H1 (cell line): ENCODE measurements at regions not wholly inside any gene's neighbourhood (a gene's known extent, or its start where the extent isn't known, plus 50 kb on each side); places are given as distances from the start of the nearest gene placed in this dataset.

Experiments used
- CTCF ChIA-PET: fragments of 300-600 bp; sonication (Branson Sonifier 250); formaldehyde crosslinking; loops from one replicate; lab custom pipeline; 2021; ENCODE audit not compliant: partially characterized antibody; lab: Charles Lee
- POLR2A ChIA-PET: fragments of 300-600 bp; sonication (Branson Sonifier 250); formaldehyde crosslinking; loops from one replicate; lab custom pipeline; 2021; ENCODE audit warnings: inconsistent platforms; ENCODE audit not compliant: partially characterized antibody; lab: Charles Lee
- DNase-seq, 2 experiments: peaks; one replicate each; pipeline versions ENCODE4 v3.0.0 to v3.0.0-alpha.2; 2010 to 2022; ENCODE audit warnings: low spot score in 2 of 2, low read depth in 1 of 2, mixed read lengths in 1 of 2
- FAIRE-seq: peaks from 2 replicates; lab custom pipeline; 2011; peaks lifted over from hg19 to GRCh38; lab: Jason Lieb, UNC
- H2AFZ ChIP-seq: 2 replicates; pipeline ENCODE4 v1.8.1; 2012; ENCODE audit warnings: low read length, inconsistent platforms
- H2AK5ac ChIP-seq: 2 replicates; pipeline ENCODE4 v1.6.1; 2013; ENCODE audit warnings: low read depth, low read length
- H2BK120ac ChIP-seq: replicated peaks from 2 replicates; pipeline ENCODE3; 2013; ENCODE audit warnings: low read depth, low read length, inconsistent platforms
- H2BK12ac ChIP-seq: 2 replicates; pipeline ENCODE4 v1.6.1; 2013; ENCODE audit warnings: low read depth, low read length
- H2BK15ac ChIP-seq: 2 replicates; pipeline ENCODE4 v1.6.1; 2013; ENCODE audit warnings: low read length
- H2BK20ac ChIP-seq: 2 replicates; pipeline ENCODE4 v1.6.1; 2013; ENCODE audit warnings: low read length
- H2BK5ac ChIP-seq: 2 replicates; pipeline ENCODE4 v1.6.1; 2013; ENCODE audit warnings: low read depth, low read length
- H3K14ac ChIP-seq: 2 replicates; pipeline ENCODE4 v1.6.1; 2013; ENCODE audit warnings: inconsistent platforms; ENCODE audit not compliant: insufficient read length
- H3K18ac ChIP-seq: 2 replicates; pipeline ENCODE4 v1.6.1; 2013; ENCODE audit warnings: low read length; ENCODE audit errors: extremely low read depth
- H3K23ac ChIP-seq: 2 replicates; pipeline ENCODE4 v1.6.1; 2013; ENCODE audit warnings: inconsistent platforms; ENCODE audit not compliant: insufficient read length
- H3K23me2 ChIP-seq: 2 replicates; pipeline ENCODE4 v1.6.1; 2013; ENCODE audit warnings: low read depth, low read length
- H3K27ac ChIP-seq: 2 replicates; pipeline ENCODE4 v1.6.1; 2011; ENCODE audit warnings: low read depth, low read length, inconsistent platforms
- H3K27me3 ChIP-seq, 4 experiments: replicated peaks in 1 of 4; 1 replicate in 1 of 4; 2 replicates in 3 of 4; pipeline versions ENCODE4 v1.6.1 to v1.8.1; 2011 to 2013; ENCODE audit warnings: low read length in 3 of 4, mild to moderate bottlenecking in 3 of 4, inconsistent platforms in 2 of 4, mixed read lengths in 2 of 4, moderate library complexity in 1 of 4; ENCODE audit not compliant: control insufficient read depth in 3 of 4, insufficient read depth in 3 of 4; ENCODE audit errors: extremely low read depth in 1 of 4
- H3K36me3 ChIP-seq, 4 experiments: 2 replicates each; pipeline versions ENCODE4 v1.6.1 to v1.8.1; 2011 to 2013; ENCODE audit warnings: mild to moderate bottlenecking in 4 of 4, low read length in 3 of 4, moderate library complexity in 2 of 4, control low read depth in 1 of 4, inconsistent platforms in 1 of 4; ENCODE audit not compliant: insufficient read depth in 4 of 4, control insufficient read depth in 2 of 4
- H3K4ac ChIP-seq: replicated peaks from 2 replicates; pipeline ENCODE3; 2013; ENCODE audit warnings: low read length, low read depth, mixed read lengths, inconsistent platforms; ENCODE audit not compliant: insufficient read length
- H3K4me1 ChIP-seq, 4 experiments: replicated peaks in 1 of 4; 1 replicate in 1 of 4; 2 replicates in 3 of 4; pipeline versions ENCODE4 v1.6.1 to v1.8.1; 2011 to 2013; ENCODE audit warnings: low read length in 3 of 4, inconsistent platforms in 2 of 4, mixed read lengths in 1 of 4; ENCODE audit not compliant: insufficient read depth in 4 of 4, control insufficient read depth in 3 of 4
- H3K4me2 ChIP-seq, 2 experiments: 2 replicates each; pipeline versions ENCODE4 v1.6.1 to v1.8.1; 2011 to 2013; ENCODE audit warnings: low read depth in 2 of 2, low read length in 2 of 2, control low read depth in 1 of 2, inconsistent platforms in 1 of 2, mild to moderate bottlenecking in 1 of 2; ENCODE audit not compliant: insufficient read depth in 1 of 2
- H3K4me3 ChIP-seq, 4 experiments: fragments of 200-600, 300-600 bp in 1 of 4; sonication (generic), shearing (Covaris generic), sonication (Bioruptor Twin) in 1 of 4; 2 replicates each; pipeline versions ENCODE4 v1.5.1 to v1.8.1; 2011 to 2016; ENCODE audit warnings: low read length in 4 of 4, low read depth in 3 of 4, control low read depth in 2 of 4, inconsistent platforms in 2 of 4, mild to moderate bottlenecking in 2 of 4, mixed read lengths in 1 of 4, moderate library complexity in 1 of 4; ENCODE audit not compliant: insufficient read depth in 2 of 4; ENCODE audit errors: extremely low read depth in 1 of 4
- H3K56ac ChIP-seq: replicated peaks from 2 replicates; pipeline ENCODE3; 2013; ENCODE audit warnings: low read depth, mild to moderate bottlenecking, mixed read lengths, low read length, inconsistent platforms; ENCODE audit not compliant: insufficient read length
- H3K79me1 ChIP-seq: 2 replicates; pipeline ENCODE4 v1.6.1; 2013; ENCODE audit warnings: low read depth, low read length, control low read depth
- H3K79me2 ChIP-seq, 2 experiments: 2 replicates each; pipeline versions ENCODE4 v1.6.1 to v1.8.1; 2012 to 2013; ENCODE audit warnings: low read length in 2 of 2, mild to moderate bottlenecking in 2 of 2, inconsistent platforms in 1 of 2; ENCODE audit not compliant: insufficient read depth in 2 of 2, control insufficient read depth in 1 of 2
- H3K9ac ChIP-seq, 4 experiments: replicated peaks in 1 of 4; 1 replicate in 1 of 4; 2 replicates in 3 of 4; pipeline versions ENCODE4 v1.6.1 to v1.8.1; 2011 to 2013; ENCODE audit warnings: low read depth in 3 of 4, low read length in 3 of 4, control low read depth in 2 of 4, mild to moderate bottlenecking in 2 of 4, moderate library complexity in 2 of 4, inconsistent platforms in 1 of 4; ENCODE audit errors: extremely low read depth in 1 of 4
- H3K9me3 ChIP-seq, 2 experiments: 2 replicates each; pipeline versions ENCODE4 v1.6.1 to v1.8.1; 2012 to 2013; ENCODE audit warnings: mild to moderate bottlenecking in 2 of 2, moderate library complexity in 2 of 2, control low read depth in 1 of 2, inconsistent platforms in 1 of 2, low read depth in 1 of 2, low read length in 1 of 2, mixed read lengths in 1 of 2; ENCODE audit not compliant: insufficient read depth in 2 of 2
- H4K20me1 ChIP-seq, 2 experiments: replicated peaks in 1 of 2; 2 replicates each; pipeline versions ENCODE3 to v1.8.1; 2011 to 2013; ENCODE audit warnings: inconsistent platforms in 2 of 2, low read length in 2 of 2, mild to moderate bottlenecking in 1 of 2; ENCODE audit not compliant: insufficient read depth in 2 of 2, control insufficient read depth in 1 of 2
- H4K5ac ChIP-seq: 2 replicates; pipeline ENCODE4 v1.6.1; 2013; ENCODE audit warnings: low read length, low read depth, mixed read lengths, inconsistent platforms; ENCODE audit not compliant: insufficient read length
- H4K8ac ChIP-seq: 2 replicates; pipeline ENCODE4 v1.8.0; 2013; ENCODE audit warnings: mild to moderate bottlenecking, moderate library complexity, low read length, inconsistent platforms; ENCODE audit not compliant: insufficient read depth; ENCODE audit errors: extremely low read depth
- H4K91ac ChIP-seq: replicated peaks from 2 replicates; pipeline ENCODE3; 2013; ENCODE audit warnings: low read length, mixed read lengths, inconsistent platforms; ENCODE audit not compliant: insufficient read length
- ASH2L ChIP-seq: fragments of 200-600, 300-600 bp; sonication (generic); IDR thresholded peaks from one replicate; pipeline ENCODE4 v1.7.1; 2017; ENCODE audit warnings: low read length
- BACH1 ChIP-seq: IDR thresholded peaks from 2 replicates; pipeline ENCODE4 v1.6.1; 2012; ENCODE audit warnings: low read length, improper control_type of control experiment
- CBX8 ChIP-seq: fragments of 300-800, 300-1000 bp; sonication (generic); IDR thresholded peaks from 2 replicates; pipeline ENCODE4 v1.7.1; 2016; ENCODE audit warnings: low read depth, low read length, borderline replicate concordance
- EGR1 ChIP-seq: IDR thresholded peaks from 2 replicates; pipeline ENCODE4 v1.6.1; 2011; ENCODE audit warnings: low read depth, low read length, borderline replicate concordance
- HDAC6 ChIP-seq: IDR thresholded peaks from one replicate; pipeline ENCODE4 v1.7.1; 2012; ENCODE audit warnings: low read depth, mild to moderate bottlenecking, inconsistent platforms, low read length, moderate library complexity
- RAD21 ChIP-seq, 2 experiments: IDR thresholded peaks in 1 of 2; conservative IDR thresholded peaks in 1 of 2; 2 replicates each; pipeline ENCODE4 v1.6.1; 2011; ENCODE audit warnings: low read depth in 2 of 2, low read length in 2 of 2, improper control_type of control experiment in 1 of 2, inconsistent platforms in 1 of 2, mild to moderate bottlenecking in 1 of 2, moderate library complexity in 1 of 2
- SUZ12 ChIP-seq: fragments of 200-600 bp; sonication (generic); IDR thresholded peaks from 2 replicates; pipeline ENCODE4 v1.6.1; 2012; ENCODE audit warnings: mild to moderate bottlenecking, inconsistent platforms, low read length, moderate library complexity, mixed read lengths
- WGBS, 2 experiments: shearing (Covaris generic) in 1 of 2; methylation state at CpG; one replicate each; pipeline versions ENCODE4 v1.1.6 to v1.1.7; 2013 to 2015; ENCODE audit warnings: low lambda C conversion rate in 2 of 2, mixed read lengths in 2 of 2, inconsistent platforms in 1 of 2, low coverage in 1 of 2, missing lambda C conversion rate in 1 of 2; ENCODE audit not compliant: insufficient replicate concordance in 2 of 2, insufficient coverage in 1 of 2, insufficient read length in 1 of 2; ENCODE audit errors: extremely low coverage in 1 of 2, missing lambda C conversion rate in 1 of 2; 5-methylcytosine and 5-hydroxymethylcytosine counted together
- TF ChIP-seq, protein P1 (sequence below): IDR thresholded peaks from 2 replicates; pipeline ENCODE4 v1.6.1; 2012; ENCODE audit warnings: inconsistent platforms

DNA sequence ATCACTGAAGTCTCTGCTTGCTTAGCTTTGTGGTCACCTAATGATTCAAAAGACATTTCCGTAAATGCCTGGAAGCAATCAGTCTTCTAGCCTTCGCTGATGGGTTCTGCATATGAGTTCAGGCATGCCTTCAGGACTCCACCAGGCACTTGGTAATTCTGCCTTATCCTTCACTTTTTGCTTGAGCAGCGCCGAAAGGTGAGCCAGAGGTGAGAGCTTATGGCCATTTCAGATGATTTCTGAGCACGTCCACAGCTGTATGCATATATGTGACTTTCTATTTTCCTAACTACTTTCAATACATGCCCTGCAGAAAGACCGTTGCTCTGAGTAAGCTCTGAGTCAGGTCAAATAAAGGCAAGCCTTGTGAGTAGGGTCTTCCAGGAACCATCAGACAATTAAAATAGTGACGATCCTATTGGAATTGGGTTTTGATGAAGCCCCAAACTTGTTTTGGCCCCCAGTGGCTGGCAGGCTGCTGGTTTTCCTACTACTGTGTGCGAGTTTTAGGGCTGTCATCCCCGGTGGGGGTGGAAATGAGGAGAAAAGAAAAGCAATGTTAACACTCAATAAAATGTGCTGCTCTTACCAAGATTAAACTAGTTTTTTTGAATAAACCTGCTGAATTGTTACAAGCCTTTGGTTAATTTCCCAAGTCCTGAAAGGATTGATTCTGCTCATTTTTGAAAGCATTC, 154.4 kb upstream of the AKR1E2 start:
- CTCF ChIA-PET = interaction anchor here (0.8 to 1.2 kb wide), 3 partner anchors 14 to 280 kb away, joined by 3 read pairs; no protein-coding TSS in a partner anchor
- Histone ChIP-seq H2BK20ac (no peak overlapping the region), H4K20me1 (no peaks in the 10 kb centered on the region), H2BK5ac (no peak overlapping the region), H3K9ac (no peak overlapping the region), H3K56ac (no peak overlapping the region), H3K36me3 (no peaks in the 10 kb centered on the region; a peak in 1 of 8 replicates), H4K5ac (no peak overlapping the region), H3K27me3 (no peaks in the 10 kb centered on the region), H2AK5ac (no peak overlapping the region), H2BK120ac (no peak overlapping the region), H3K4me2 (no peak overlapping the region), H3K23ac (no peak overlapping the region), H3K4me3 (no peak overlapping the region), H3K4ac (no peak overlapping the region), H4K91ac (no peak overlapping the region), H3K14ac (no peak overlapping the region), H3K79me2 (no peaks in the 10 kb centered on the region), H4K8ac (no peak overlapping the region; the same call in 1 of the 2 replicates), H3K23me2 (no peaks in the 10 kb centered on the region), H3K4me1 (no peaks in the 10 kb centered on the region), H2AFZ (peak overlapping the region; percentile 59; the same call in 1 of the 2 replicates), H2BK12ac (no peak overlapping the region), H3K27ac (no peak overlapping the region), H3K79me1 (no peaks in the 10 kb centered on the region), H2BK15ac (no peak overlapping the region), H3K18ac (no peak overlapping the region), H3K9me3 (no peaks in the 10 kb centered on the region)
- POLR2A ChIA-PET = no interaction called here
- 88% methylated on average over 9 of the region's 9 CpGs; no CpG with 5 or more reads in 1 of the 2 experiments for WGBS, 2 experiments
- FAIRE-seq (no peak), DNase-seq (no peak)
- no peak for TF ChIP-seq ASH2L
- no peak for TF ChIP-seq BACH1
- no peak for TF ChIP-seq RAD21 (IDR thresholded peaks at IDR 0.05 in 1 of 2, conservative IDR thresholded peaks at IDR 0.05 in 1 of 2; ENCODE audit: low read depth in 2 of 2, low read length in 2 of 2)
- TF ChIP-seq SUZ12 = no peak
- no peak for TF ChIP-seq CBX8
- TF ChIP-seq, protein P1, sequence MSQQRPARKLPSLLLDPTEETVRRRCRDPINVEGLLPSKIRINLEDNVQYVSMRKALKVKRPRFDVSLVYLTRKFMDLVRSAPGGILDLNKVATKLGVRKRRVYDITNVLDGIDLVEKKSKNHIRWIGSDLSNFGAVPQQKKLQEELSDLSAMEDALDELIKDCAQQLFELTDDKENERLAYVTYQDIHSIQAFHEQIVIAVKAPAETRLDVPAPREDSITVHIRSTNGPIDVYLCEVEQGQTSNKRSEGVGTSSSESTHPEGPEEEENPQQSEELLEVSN = no peak
- TF ChIP-seq EGR1 = no peak
- no peak for TF ChIP-seq HDAC6
